ENCODE measurements at regions not wholly inside any gene's neighbourhood (a gene's known extent, or its start where the extent isn't known, plus 50 kb on each side); places are given as distances from the start of the nearest gene placed in this dataset.

DNA sequence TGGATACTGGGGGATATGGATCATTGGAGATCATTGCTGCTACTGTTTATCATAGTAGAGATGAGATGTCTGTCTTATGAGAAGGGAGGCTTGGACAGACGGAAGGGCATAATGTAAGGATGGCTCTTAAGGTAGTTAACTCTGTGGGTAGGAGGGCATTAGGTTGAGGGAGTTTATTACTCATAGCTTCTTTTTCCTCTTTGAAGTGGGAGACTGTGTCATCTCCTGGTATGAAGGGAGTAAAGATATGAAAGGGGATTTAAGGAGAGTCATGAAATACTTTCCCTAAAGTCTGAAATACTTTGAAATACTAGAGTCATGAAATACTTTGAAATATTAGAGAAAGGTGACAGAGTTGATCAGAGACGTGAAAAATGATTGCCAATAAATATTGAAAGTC, 255.5 kb upstream of the PITX2 start:
- no peak for DNase-seq (ENCODE audit: low spot score)

DNA sequence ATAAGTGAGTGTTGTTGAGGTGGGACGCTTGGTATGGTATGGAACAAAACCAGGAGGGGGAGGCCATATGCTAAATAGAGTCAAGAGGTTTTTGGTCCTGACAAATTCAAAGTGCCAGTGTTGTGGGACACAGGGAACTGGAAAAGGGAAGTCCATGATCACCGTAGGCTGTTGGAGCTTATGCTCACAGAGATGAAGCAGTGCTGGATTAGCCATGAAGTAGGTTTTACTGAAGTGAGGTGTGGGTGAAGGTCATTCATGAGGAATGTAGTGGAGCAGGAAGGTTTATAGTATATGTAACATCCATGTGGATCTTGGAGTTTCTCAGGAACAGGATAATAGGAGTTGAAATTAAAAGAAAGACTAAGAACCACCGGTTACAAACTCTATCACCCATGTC, 256.1 kb upstream of the PITX2 start:
- DNase-seq (ENCODE audit: low spot score): no peak

DNA sequence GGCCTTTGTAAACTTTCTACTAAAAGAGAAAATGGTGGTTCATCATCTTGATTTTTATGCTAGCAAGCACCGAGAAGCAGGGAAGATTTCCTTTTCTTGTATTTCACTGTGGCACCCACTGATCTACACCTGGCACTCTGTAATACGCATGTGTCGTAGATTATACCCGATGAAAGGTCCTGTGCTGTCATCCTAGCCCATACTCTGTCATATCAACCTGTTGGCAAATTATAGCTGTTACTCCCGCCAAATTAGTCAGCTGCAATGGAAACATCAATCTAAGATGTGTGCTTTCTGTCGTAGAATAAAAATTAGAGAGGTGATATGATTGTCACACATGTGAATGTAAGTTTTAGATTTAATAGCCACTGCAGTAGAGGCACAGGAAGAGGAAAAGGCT, 263.4 kb upstream of the PITX2 start:
- DNase-seq (ENCODE audit: low spot score): no peak

DNA sequence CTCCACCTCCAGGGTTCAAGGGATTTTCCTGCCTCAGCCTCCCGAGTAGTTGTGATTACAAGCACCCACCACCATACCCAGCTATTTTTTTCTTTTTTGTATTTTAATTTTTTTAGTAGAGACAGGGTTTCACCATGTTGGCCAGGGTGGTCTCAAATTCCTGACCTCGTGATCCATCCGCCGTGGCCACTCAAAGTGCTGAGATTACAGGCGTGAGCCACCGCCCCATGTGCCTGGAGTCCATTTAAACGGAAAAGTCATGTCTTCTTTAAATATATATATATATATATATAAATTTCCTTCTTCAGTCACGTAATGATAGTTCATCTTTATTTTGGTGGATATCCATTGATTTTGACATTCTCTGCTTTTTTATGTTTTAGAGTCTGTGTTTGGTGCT, 264.0 kb upstream of the PITX2 start:
- DNase-seq (ENCODE audit: low spot score): no peak

DNA sequence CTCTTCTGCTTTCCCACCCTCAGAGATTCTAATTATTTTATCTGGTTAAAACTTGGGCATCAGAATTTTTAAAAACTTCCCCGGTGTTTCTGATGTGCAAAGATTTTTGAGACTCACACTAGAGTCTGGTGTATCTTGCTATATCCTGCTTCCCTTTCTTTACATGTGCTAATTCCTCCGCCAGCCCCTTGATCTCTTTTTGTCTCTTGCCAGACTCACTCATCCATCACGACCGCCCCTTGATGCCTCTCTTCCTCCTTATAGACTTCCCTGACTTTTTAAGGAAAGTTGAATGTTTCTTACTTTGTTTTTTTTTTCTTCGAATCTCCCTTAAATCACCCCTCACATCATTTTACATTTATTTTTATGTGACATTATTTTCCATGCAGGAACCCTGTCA, 274.9 kb upstream of the PITX2 start:
- DNase-seq (ENCODE audit: low spot score): no peak

DNA sequence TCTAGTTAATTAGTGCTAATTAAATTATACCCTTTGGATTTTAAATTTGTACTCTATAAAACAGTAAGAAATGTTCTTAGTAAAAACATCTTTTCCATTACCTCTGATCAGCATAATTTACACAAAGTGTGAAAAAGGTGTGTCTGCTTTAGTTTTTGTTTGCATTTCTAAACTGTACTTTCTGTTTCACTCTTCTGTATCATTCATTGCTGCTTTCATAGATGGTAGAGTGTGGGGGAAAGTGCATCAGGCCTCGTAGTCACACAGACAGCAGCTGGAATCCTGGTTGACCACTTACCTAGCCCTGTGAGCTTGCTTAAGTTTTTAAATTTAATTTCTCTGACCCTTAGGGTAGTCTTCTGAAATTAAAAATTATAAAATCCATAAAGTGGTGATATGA, 275.4 kb upstream of the PITX2 start:
- no peak for DNase-seq (ENCODE audit: low spot score)

DNA sequence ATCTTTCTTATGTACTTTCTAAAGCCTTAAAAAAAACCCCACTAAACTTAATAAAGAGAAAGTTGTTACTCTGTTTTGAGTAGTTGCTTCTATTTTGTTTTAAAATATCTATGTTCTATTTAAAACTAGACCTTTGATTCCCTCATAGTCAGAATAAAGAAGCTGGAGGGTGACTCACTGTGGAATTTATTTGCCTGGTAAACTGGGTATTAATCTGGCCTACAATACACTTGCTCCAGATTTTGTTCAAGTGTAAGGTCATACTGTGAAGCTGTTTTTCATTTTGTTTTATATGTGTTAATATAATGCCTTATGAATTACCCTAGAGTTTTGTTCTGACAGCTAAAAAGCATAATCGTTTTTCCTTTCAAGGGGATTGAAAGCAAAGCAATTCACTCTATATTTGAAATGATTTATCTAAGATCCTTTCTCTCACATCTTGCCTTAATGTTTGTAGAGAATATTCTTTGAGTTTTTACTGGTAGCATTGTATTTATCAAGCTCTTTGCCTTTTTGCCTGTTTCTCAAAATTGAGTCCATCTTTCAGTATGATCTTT, 277.4 kb upstream of the PITX2 start:
- DNase-seq (ENCODE audit: low spot score): no peak

DNA sequence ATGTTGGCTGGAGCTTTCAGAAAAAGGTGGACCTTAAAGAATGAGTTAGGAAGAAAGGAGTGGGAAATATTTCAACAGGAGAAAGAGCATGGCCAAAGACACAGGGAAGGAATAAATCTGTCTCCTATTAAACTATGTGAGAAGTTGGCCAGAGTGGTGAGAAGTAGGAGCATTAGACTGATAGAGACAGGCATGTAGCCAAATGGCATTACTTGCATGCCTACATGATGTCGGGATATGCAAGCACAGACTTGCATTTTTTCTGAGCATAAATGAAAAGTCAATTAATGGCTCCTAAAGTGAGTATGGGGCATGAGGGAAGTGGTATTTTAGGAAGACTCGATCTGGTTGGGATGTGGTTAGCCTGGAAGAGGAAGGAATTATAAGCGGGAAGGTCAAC, 279.6 kb upstream of the PITX2 start:
- DNase-seq (ENCODE audit: low spot score): no peak

DNA sequence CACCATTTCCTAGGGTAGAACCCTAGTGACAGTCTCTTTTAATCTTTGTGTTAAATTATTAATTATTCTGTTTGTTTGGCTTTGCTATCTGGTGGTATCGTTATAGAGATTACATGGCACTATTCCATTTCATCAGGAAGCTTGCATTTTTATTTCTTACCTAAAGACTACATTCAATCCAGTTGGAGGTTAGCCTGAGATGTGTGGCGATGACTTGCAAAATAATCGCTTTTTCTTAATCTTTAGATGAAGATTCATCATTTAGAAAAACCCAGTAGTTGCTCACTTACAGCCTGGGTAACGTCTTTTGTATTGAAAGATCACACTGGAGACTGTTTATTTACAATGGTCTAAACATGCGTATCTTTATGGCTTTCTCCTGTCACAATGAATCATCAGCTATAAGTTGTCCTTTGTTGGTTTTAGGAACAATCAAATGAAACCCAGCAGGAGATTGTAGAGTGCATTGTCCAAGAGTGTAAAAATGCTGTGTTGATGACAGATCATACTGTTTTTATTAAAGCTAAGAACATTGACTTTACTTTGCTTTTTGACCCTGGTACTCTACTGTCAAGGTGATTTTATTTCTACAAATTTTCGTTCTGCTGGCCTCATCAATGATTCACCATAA, 281.7 kb upstream of the PITX2 start:
- DNase-seq (ENCODE audit: low spot score): no peak

DNA sequence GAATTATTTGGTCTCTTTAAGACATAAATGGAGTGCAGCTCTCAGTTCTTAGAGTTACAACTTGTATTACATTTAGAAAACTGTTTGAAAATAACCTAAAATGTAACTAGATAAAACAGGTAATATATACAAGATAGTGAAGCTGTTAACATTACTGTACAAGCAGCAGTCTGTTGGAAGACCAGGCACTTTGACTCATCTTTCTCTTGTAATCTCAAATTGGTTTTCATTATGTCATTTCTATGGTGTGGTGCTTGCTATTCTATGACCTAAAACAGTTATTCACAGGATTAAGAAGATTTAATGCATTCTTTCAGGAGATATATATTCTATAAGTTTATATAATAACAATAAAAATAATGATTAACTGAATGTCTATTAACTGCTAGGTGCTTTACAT, 282.5 kb upstream of the PITX2 start:
- no peak for DNase-seq (ENCODE audit: low spot score)

DNA sequence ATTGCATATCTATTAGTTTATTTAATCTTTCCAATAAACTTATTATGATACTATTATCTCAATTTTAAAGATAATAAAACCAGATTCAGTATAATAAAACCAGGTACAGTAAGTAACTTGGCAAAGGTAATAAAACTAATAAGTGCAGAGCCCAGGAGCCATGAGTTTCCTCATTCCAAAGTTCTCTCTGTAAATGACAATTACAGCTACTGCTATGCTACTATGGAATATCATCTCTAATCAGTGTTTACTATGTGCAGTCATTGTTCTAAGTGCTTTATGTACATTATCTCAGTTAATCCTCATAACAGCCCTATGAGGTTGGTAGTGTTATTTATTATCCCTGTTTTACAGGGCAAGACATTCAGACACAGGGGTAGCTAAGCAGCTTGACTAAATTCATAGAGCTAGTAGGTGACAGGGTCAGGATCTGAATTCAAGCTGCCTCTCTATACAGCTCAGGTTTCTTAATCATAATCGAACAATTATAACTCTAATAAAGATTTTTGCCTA, 285.0 kb upstream of the PITX2 start:
- DNase-seq (ENCODE audit: low spot score): no peak

DNA sequence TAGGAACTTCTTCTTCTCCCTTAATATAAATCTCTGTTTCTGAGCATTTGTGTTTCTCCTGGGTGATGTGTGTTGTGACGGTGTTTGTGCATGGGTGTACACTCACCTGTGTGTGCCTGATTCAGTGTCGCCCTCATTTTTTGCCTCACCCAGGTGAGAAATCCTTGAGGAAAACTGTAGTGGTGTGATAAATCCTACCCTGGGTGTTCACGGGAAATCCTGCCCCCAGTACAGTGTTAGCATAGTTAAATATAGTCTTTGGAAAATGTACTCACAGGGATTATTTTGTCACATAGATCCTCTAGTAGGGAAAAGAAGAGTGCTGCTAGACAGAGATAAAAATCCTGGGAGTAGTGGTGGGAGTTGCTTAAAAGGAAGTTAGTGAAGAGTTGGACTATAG, 291.9 kb upstream of the PITX2 start:
- DNase-seq (ENCODE audit: low spot score): no peak

DNA sequence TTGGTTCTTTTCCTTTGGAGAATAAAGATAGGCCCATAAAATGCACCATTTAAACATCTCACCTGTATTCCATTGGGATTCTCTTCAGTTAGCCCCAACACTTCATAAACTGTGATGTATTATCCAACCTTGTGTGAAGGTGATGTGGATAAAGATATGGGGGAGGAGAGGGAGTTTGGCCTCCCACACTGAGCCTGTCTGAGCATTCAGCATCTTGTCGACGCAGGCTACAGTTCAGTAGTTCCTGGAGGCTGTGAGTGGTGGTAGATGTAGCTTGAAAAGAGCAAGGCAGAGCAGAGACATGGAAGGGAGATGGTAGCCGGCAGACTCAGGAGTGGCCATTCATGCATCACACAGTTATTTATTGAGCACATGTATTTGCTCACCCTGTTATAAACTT, 292.4 kb upstream of the PITX2 start:
- DNase-seq (ENCODE audit: low spot score): no peak

DNA sequence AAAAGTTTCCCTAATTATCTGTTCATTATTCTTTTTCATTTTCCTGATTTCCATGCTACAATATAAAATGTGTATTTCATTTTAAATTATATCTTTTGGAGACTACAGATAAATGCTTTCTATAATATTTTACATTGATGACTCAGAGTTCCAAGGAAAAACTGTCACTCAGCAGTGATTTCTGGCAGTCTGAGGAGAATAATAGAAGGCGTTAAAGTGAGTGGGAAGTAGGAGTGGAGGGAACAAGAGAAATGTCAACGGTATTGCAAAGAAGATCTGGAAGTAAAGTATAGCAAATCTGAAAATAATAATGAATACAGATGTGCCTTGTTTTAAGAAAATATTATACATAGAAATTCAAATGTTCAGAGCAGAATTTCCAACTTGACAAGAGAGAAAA, 293.6 kb upstream of the PITX2 start:
- no peak for DNase-seq (ENCODE audit: low spot score)

DNA sequence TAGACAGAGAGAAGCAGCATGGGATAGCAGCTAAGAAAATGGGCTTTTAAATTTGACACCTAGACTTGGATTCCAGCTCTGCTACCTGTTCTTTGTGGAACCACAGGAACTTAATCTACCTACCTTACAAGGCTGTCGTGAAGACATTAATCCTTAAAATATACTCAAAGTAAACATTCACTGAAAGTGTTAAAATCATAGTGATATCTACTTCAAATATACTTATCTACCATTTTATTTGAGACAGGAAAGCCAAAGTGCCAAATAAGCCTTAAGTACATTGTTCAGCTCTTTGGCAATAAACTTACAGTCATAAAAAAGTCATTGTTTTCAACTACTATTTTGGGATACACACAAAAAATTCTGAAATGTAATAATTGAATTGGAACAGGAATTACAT, 295.0 kb upstream of the PITX2 start:
- no peak for DNase-seq (ENCODE audit: low spot score)

DNA sequence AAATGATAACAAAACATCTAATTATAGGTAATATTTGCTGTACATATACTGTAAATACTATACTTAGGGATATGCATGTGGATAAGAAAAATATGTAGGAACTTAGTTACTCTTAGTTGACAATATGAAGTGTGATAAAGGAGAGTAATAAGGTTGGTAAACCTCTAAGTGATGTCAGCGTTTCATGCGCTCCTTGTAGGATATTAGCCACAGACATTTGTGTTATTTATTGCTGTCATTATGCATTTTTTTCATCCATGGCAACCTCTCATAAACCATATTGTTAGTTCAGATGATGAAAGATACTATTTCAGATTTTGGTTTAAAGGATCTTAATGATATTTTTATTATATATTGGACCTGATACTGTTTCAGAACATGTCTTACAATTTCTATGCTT, 298.1 kb upstream of the PITX2 start:
- no peak for DNase-seq (ENCODE audit: low spot score)

DNA sequence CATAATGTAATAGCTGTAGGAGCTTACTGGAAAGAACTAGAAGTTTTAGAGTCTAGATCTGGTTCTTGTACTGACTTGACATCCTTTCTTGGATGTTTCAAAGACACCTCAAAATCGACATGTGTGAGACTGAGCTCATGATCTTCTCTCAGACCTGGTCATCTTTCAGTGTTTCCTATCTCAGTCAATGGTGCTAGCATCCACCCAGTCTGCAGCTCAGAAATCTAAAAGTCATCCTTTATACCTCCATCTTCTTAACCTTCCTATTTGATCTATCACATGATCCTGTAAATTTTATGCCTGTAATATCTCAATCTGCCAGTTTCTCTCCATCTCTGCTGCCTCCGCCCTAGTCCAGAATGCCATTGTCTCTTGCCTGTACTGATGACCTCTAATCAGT, 301.9 kb upstream of the PITX2 start:
- no peak for DNase-seq (ENCODE audit: low spot score)

DNA sequence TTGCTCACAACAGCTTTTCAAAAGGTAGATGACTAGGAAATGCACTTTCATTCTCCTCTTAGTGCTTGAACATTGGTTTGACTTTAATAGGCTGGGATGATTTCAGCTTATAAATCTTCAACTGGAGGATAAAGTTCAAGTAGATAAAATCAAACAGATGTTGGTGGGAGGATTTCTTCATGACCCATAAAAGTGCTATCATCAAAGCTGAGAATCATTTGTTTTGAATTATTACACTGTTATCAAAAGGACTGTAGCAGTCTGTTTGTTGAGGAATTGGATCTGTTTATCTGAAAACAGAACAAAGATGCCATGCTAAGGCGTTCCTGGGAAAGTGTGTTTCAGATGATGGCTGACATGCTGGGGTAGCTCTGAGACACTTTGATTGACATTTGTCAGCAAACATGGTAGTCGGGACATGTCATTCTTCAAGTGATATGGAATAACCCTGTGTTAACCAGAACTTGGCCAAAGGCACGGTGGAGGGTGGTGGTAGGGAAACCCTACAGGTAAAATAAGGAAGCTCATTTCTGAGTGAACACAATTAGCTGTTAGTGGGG, 304.0 kb upstream of the PITX2 start:
- DNase-seq (ENCODE audit: low spot score): no peak

DNA sequence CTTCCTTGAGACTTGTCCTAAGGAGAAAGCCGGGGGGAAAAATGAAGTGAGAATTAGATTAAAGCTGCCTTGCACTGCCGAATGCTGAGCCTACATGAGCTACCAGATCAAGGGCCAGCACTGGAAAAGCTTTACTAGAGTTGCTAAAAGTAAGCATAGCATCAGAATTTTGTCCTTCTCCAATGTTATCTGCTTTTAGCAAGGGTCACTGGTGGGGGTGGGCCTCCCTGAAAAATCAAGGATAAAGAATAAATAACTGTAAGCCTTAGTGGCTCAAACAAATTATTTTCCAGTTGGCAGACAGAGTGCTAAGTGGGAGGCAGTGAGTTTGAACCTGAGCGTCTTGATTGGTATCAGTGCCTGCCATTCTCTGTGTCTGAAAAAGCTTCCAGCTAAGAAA, 310.5 kb upstream of the PITX2 start:
- DNase-seq (ENCODE audit: low spot score): no peak

DNA sequence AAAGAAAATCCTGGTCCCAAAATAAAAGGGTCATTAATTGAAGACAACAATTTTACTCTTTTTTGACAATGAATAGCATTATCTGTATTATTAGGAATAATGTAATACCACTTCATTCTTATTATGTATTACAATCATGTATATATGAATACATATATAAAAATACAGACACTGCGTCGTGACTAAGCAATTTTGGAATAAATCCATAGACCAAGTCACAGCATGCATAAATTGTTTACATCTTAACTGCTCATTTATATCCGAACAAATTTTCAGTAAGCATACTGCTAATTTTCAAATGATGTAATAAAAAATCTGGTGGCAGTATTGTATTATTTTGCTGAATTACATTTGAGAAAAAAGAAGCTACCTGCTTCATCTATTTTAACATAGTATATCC, 321.6 kb upstream of the PITX2 start:
- DNase-seq (ENCODE audit: low spot score): no peak

DNA sequence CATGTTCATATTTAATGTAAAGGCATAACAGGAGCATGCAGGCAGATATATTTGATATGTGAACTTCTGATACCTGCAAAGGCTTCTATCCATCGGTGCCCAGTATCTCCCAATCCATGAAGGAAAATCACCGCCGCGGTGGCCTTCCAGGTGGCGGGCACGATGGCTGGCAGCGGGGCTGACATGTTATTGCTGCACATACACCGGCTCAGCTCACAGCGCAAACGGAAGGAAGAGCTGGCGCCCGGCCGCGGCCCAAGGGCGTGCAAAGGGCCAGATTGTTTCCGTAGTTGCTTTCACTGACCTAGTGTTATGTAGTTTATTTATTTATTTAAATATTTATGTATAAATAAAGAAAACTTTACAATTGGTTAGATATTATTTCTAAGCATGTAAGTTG, 322.7 kb upstream of the PITX2 start:
- no peak for DNase-seq (ENCODE audit: low spot score)

DNA sequence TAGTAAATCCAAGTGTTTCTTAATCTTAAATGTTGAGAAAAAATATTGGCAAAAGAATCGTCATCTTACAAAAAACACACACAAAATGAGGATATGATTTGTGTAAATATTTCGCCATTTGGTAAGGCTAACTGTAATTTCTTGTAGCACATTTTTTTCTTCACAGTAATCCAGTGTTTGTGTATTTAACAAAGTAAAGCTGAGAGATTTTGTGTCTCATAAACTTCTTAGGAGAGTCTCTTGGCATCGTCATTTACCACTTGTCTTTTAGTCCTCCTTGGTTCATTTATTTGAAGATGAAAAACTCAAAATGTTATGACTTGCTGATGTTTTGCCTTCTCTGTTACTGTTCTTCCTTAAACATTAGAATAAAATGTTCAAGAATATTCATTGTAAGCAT, 326.7 kb upstream of the PITX2 start:
- no peak for DNase-seq (ENCODE audit: low spot score)

DNA sequence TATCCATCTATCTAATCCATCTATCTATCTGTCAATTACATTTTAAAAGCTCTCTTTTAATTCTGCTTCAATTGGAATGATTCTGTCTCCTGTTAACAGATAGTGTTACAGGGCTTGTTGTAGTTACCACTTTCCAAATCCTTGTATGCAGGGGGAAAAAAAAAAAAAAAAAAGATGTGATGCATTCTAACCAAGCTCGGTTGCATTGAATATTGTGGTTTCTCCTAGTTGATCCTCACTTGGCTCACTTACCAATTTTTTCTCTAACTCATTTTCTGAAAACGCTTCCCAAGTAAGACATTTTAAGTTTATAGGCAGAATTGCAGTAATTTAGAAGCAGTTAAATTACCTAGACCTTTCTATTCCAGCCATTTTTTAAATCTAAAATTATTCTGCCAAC, 327.9 kb upstream of the PITX2 start:
- no peak for DNase-seq (ENCODE audit: low spot score)
